GM23338 (cell line): ENCODE measurements at regions not wholly inside any gene's neighbourhood (a gene's known extent, or its start where the extent isn't known, plus 50 kb on each side); places are given as distances from the start of the nearest gene placed in this dataset.
A peak's percentile ranks its signal among the peaks of the same experiment; 100 is the strongest.

Experiments
- ATAC-seq: fragments of 200-7000 bp; cut with Tn5 transposase; 3 replicates; pipeline ENCODE4 v1.9.1; 2020
- DNase-seq: peaks from one replicate; pipeline ENCODE4 v3.0.0-alpha.2; 2015; ENCODE audit warnings: low spot score
- H2AFZ ChIP-seq: fragments of 200-600 bp; sonication (generic); 2 replicates; pipeline ENCODE4 v1.8.0; 2016; ENCODE audit warnings: antibody characterized with exemption, mild to moderate bottlenecking, moderate library complexity
- H3F3A ChIP-seq: fragments of 200-600 bp; sonication (generic); replicated peaks from 2 replicates; pipeline ENCODE4 v1.8.0; 2017; ENCODE audit warnings: antibody characterized with exemption, mixed run types, low read depth
- H3K27ac ChIP-seq: fragments of 200-600 bp; sonication (generic); 2 replicates; pipeline ENCODE4 v1.6.1; 2016; ENCODE audit warnings: low read depth
- H3K27me3 ChIP-seq: fragments of 200-600 bp; sonication (generic); 2 replicates; pipeline ENCODE4 v1.8.0; 2016; ENCODE audit warnings: mild to moderate bottlenecking, mixed run types, moderate library complexity; ENCODE audit not compliant: insufficient read depth
- H3K36me3 ChIP-seq: fragments of 200-600 bp; sonication (generic); 2 replicates; pipeline ENCODE4 v1.8.0; 2016; ENCODE audit warnings: mild to moderate bottlenecking; ENCODE audit not compliant: insufficient read depth
- H3K4me1 ChIP-seq: fragments of 200-600 bp; sonication (generic); 2 replicates; pipeline ENCODE4 v1.8.0; 2016; ENCODE audit warnings: mild to moderate bottlenecking, moderate library complexity; ENCODE audit not compliant: insufficient read depth
- H3K4me2 ChIP-seq: fragments of 200-600 bp; sonication (generic); 2 replicates; pipeline ENCODE4 v1.7.1; 2017; ENCODE audit warnings: mixed run types
- H3K4me3 ChIP-seq: fragments of 200-600 bp; sonication (generic); 2 replicates; pipeline ENCODE4 v1.6.1; 2016; ENCODE audit warnings: mixed run types
- H3K79me2 ChIP-seq: fragments of 200-600 bp; sonication (generic); replicated peaks from 2 replicates; pipeline ENCODE4 v1.8.0; 2017; ENCODE audit warnings: mild to moderate bottlenecking; ENCODE audit not compliant: insufficient read depth
- H3K9me2 ChIP-seq: fragments of 200-600 bp; sonication (generic); 2 replicates; pipeline ENCODE4 v1.8.0; 2017; ENCODE audit not compliant: insufficient read depth
- H4K20me1 ChIP-seq: fragments of 200-600 bp; sonication (generic); replicated peaks from 2 replicates; pipeline ENCODE4 v1.8.0; 2017; ENCODE audit warnings: mild to moderate bottlenecking; ENCODE audit not compliant: insufficient read depth
- H3K27ac Mint-ChIP-seq: 2 replicates; pipeline ENCODE4 v1.8.0; 2020; ENCODE audit warnings: inconsistent platforms, mild to moderate bottlenecking, moderate library complexity, mixed read lengths
- H3K27me3 Mint-ChIP-seq: 3 replicates; pipeline ENCODE4 v1.8.0; 2022; ENCODE audit warnings: low read depth, mild to moderate bottlenecking, moderate library complexity, mixed read lengths, inconsistent platforms; ENCODE audit not compliant: insufficient read depth, poor library complexity
- H3K36me3 Mint-ChIP-seq: 3 replicates; pipeline ENCODE4 v1.8.0; 2021; ENCODE audit warnings: low read depth, mild to moderate bottlenecking, inconsistent platforms, moderate library complexity, mixed read lengths
- H3K4me1 Mint-ChIP-seq: 3 replicates; pipeline ENCODE4 v1.8.0; 2020; ENCODE audit warnings: mild to moderate bottlenecking, inconsistent platforms, mixed read lengths
- H3K4me3 Mint-ChIP-seq: 3 replicates; pipeline ENCODE4 v1.8.0; 2021; ENCODE audit warnings: moderate library complexity, mild to moderate bottlenecking, inconsistent platforms, mixed read lengths
- H3K9me3 Mint-ChIP-seq: 3 replicates; pipeline ENCODE4 v1.8.0; 2020; ENCODE audit warnings: moderate library complexity, mild to moderate bottlenecking, inconsistent platforms, mixed read lengths
- CREB1 ChIP-seq: fragments of 250-450 bp; sonication (Bioruptor Pico); IDR thresholded peaks from 2 replicates; pipeline ENCODE4 v1.5.0; 2020; ENCODE audit warnings: low read depth, mild to moderate bottlenecking, moderate library complexity
- ETS1 ChIP-seq: IDR thresholded peaks from 2 replicates; pipeline ENCODE4 v1.6.1; 2016; ENCODE audit warnings: antibody characterized with exemption
- EZH2 ChIP-seq: fragments of 200-600 bp; sonication (generic); IDR thresholded peaks from one replicate; pipeline ENCODE4 v1.8.0; 2017; ENCODE audit warnings: antibody characterized with exemption, mild to moderate bottlenecking, low read depth; ENCODE audit not compliant: unreplicated experiment
- EZH2phosphoT487 ChIP-seq: fragments of 200-600 bp; sonication (generic); IDR thresholded peaks from one replicate; pipeline ENCODE4 v1.8.1; 2018; ENCODE audit warnings: antibody characterized with exemption; ENCODE audit not compliant: unreplicated experiment
- JUNB ChIP-seq: IDR thresholded peaks from one replicate; pipeline ENCODE4 v1.6.1; 2016; ENCODE audit warnings: antibody characterized with exemption; ENCODE audit not compliant: unreplicated experiment
- NANOG ChIP-seq: IDR thresholded peaks from 2 replicates; pipeline ENCODE4 v1.6.1; 2016; ENCODE audit warnings: antibody characterized with exemption, borderline replicate concordance
- POLR2AphosphoS5 ChIP-seq: IDR thresholded peaks from 2 replicates; pipeline ENCODE4 v1.6.1; 2016; ENCODE audit warnings: antibody characterized with exemption, low read depth
- ZNF114 ChIP-seq: fragments of 250-450 bp; sonication (Bioruptor Pico); IDR thresholded peaks from 2 replicates; pipeline ENCODE4 v1.5.0; 2020; ENCODE audit warnings: mild to moderate bottlenecking, moderate library complexity
- ZNF331 ChIP-seq: fragments of 250-450 bp; sonication (Bioruptor Pico); IDR thresholded peaks from 2 replicates; pipeline ENCODE4 v1.5.0; 2020; ENCODE audit warnings: low read depth, mild to moderate bottlenecking, moderate library complexity
- ZNF462 ChIP-seq: fragments of 250-450 bp; sonication (Bioruptor Pico); IDR thresholded peaks from 2 replicates; pipeline ENCODE4 v1.5.0; 2020; ENCODE audit warnings: mild to moderate bottlenecking, moderate library complexity
- TF ChIP-seq, protein P1 (sequence below), 2 experiments: fragments of 200-600 bp in 1 of 2; sonication (generic) in 1 of 2; conservative IDR thresholded peaks; 2 replicates each; pipeline versions ENCODE4 v1.5.1 to v1.6.1; 2016 to 2017; ENCODE audit warnings: antibody characterized with exemption in 2 of 2, low read depth in 2 of 2, mild to moderate bottlenecking in 2 of 2, moderate library complexity in 1 of 2

DNA sequence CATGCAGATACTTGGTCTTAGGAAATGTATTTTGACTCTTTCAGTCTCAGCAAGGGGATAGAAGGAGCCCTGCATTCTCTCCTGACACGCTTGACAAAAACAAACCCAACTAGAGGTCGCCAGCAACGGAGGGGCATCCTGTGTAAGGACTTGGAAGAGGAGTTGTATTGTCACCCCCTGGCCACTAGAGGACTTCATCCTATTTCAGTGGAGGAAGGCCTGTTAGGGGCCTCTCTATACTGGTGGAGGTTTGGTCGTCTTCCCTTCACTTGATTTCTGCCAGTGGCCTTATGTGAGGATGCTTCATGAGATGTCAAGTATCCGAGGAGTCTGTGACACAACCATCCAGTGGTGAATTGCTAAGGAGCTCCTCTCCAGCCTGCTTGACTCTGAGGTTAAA lies 122.8 kb upstream of the STC2 start (continued):
- TF ChIP-seq ETS1: no peak
- TF ChIP-seq EZH2phosphoT487: no peak
- no peak for TF ChIP-seq ZNF331 (CRISPR knock-in tag)
- no peak for TF ChIP-seq ZNF114 (CRISPR knock-in tag)
- no peak for TF ChIP-seq EZH2
- TF ChIP-seq, protein P1, sequence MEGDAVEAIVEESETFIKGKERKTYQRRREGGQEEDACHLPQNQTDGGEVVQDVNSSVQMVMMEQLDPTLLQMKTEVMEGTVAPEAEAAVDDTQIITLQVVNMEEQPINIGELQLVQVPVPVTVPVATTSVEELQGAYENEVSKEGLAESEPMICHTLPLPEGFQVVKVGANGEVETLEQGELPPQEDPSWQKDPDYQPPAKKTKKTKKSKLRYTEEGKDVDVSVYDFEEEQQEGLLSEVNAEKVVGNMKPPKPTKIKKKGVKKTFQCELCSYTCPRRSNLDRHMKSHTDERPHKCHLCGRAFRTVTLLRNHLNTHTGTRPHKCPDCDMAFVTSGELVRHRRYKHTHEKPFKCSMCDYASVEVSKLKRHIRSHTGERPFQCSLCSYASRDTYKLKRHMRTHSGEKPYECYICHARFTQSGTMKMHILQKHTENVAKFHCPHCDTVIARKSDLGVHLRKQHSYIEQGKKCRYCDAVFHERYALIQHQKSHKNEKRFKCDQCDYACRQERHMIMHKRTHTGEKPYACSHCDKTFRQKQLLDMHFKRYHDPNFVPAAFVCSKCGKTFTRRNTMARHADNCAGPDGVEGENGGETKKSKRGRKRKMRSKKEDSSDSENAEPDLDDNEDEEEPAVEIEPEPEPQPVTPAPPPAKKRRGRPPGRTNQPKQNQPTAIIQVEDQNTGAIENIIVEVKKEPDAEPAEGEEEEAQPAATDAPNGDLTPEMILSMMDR (conservative IDR thresholded peaks at IDR 0.05; ENCODE audit: low read depth in 2 of 2): peak; percentile 67 to 75
- no peak for TF ChIP-seq NANOG
- no peak for TF ChIP-seq JUNB

DNA sequence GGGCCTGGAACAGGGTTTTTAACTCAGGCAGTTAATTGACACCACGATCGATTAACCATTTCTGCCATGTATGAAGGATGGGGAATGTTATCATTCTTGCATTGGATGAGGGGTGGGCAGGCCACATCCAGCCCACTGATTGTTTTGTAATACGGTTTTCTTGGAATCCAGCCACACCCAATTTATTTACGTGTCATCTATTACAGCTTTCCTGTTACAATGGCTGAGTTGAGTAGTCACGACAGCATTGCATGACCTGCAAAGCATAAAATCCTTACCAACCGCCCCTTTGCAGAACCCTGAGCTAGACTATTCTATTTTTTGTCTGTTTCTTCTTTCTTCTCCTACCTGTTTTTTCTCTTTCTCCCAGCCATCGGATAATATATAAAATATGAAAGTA lies 122.0 kb upstream of the STC2 start:
- Histone ChIP-seq H3K4me1 (no peaks in the 10 kb centered on the region), H3K36me3 (no peaks in the 10 kb centered on the region), H2AFZ (no peak overlapping the region), H4K20me1 (no peaks in the 10 kb centered on the region), H3K4me2 (no peak overlapping the region), H3K9me2 (peaks cover 15% of the 10 kb centered on the region), H3K27ac (no peak overlapping the region), H3K4me3 (no peak overlapping the region), H3K79me2 (no peaks in the 10 kb centered on the region), H3K27me3 (no peaks in the 10 kb centered on the region), H3F3A (no peaks in the 10 kb centered on the region)
- Mint-ChIP-seq H3K27ac (no peak overlapping the region), H3K36me3 (no peaks in the 10 kb centered on the region), H3K4me3 (no peak overlapping the region), H3K4me1 (no peaks in the 10 kb centered on the region; the same call in 2 of the 3 replicates), H3K27me3 (no peaks in the 10 kb centered on the region), H3K9me3 (no peaks in the 10 kb centered on the region)
- no peak for DNase-seq
- no peak for ATAC-seq
- TF ChIP-seq ZNF114 (CRISPR knock-in tag): no peak
- TF ChIP-seq JUNB: no peak
- TF ChIP-seq EZH2: no peak
- no peak for TF ChIP-seq ZNF462 (CRISPR knock-in tag)
- TF ChIP-seq, protein P1 (conservative IDR thresholded peaks at IDR 0.05; ENCODE audit: low read depth in 2 of 2): no peak
- no peak for TF ChIP-seq EZH2phosphoT487
- TF ChIP-seq ETS1: no peak
- no peak for TF ChIP-seq POLR2AphosphoS5
- no peak for TF ChIP-seq CREB1 (CRISPR knock-in tag)
- TF ChIP-seq NANOG: no peak
